SK-N-SH treated with all-trans-retinoic acid at 6 μM for 48 hours (cell line): ENCODE measurements at regions not wholly inside any gene's neighbourhood (a gene's known extent, or its start where the extent isn't known, plus 50 kb on each side); places are given as distances from the start of the nearest gene placed in this dataset.

Experiments
- CSDC2 ChIP-seq: fragments of 250-450 bp; sonication (Bioruptor Pico); IDR thresholded peaks from 2 replicates; pipeline ENCODE4 v1.5.0; 2020; ENCODE audit warnings: mild to moderate bottlenecking, moderate library complexity
- ISL1 ChIP-seq: fragments of 250-450 bp; sonication (Bioruptor Pico); IDR thresholded peaks from 2 replicates; pipeline ENCODE4 v2.1.2; 2022; ENCODE audit warnings: mild to moderate bottlenecking, moderate library complexity
- PPARA ChIP-seq: fragments of 250-450 bp; sonication (Bioruptor Pico); IDR thresholded peaks from 2 replicates; pipeline ENCODE4 v1.5.0; 2020; ENCODE audit warnings: mild to moderate bottlenecking, borderline replicate concordance
- RARB ChIP-seq: fragments of 250-450 bp; sonication (Bioruptor Pico); IDR thresholded peaks from 2 replicates; pipeline ENCODE4 v1.8.0; 2021; ENCODE audit warnings: mild to moderate bottlenecking, moderate library complexity
- TSHZ2 ChIP-seq: fragments of 250-450 bp; sonication (Bioruptor Pico); IDR thresholded peaks from 2 replicates; pipeline ENCODE4 v1.5.0; 2020; ENCODE audit warnings: mild to moderate bottlenecking, moderate library complexity
- ZFP3 ChIP-seq: fragments of 250-450 bp; sonication (Bioruptor Pico); IDR thresholded peaks from 2 replicates; pipeline ENCODE4 v1.5.0; 2020; ENCODE audit warnings: mild to moderate bottlenecking, moderate library complexity
- ZNF70 ChIP-seq: fragments of 450-650 bp; formaldehyde crosslinking; IDR thresholded peaks from 2 replicates; pipeline ENCODE4 v1.5.0; 2020; ENCODE audit warnings: mild to moderate bottlenecking, moderate library complexity

DNA sequence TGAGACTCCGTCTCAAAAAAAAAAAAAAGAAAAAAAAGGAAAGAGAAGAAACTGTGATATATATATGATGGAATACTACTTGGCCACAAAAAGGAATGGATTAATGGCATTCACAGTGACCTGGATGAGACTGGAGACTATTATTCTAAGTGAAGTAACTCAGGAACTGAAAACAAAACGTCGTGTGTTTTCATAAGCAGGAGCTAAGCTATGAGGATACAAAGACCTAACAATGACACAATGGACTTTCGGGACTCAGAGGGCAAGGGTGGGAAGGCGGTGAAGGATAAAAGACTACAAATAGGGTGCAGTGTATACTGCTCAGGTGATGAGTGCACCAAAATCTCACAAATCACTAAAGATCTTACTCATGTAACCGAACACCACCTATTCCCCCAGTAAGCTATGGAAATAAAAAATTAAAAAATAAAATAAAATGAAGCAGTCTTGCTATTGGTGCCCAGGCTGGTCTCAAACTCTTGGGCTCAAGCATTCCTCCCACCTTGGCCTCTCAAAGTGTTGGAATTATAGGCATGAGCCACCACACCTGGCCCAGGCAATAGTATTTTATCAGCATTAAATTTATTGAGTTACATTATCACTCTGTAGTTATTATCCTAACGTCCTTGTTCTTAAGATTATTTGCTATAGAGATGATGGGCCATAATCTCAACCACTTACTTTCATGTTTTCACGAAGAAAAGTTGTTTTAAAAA, 71.5 kb upstream of the GPBP1 start:
- no peak for TF ChIP-seq ISL1 (CRISPR knock-in tag)
- TF ChIP-seq ZFP3 (CRISPR knock-in tag), result no peak
- no peak for TF ChIP-seq RARB (CRISPR knock-in tag)
- TF ChIP-seq CSDC2 (CRISPR knock-in tag), result no peak
- TF ChIP-seq TSHZ2 (CRISPR knock-in tag), result no peak
- TF ChIP-seq PPARA (CRISPR knock-in tag), result no peak
- no peak for TF ChIP-seq ZNF70
